IPS-15b (cell line): ENCODE measurements at regions not wholly inside any gene's neighbourhood (a gene's known extent, or its start where the extent isn't known, plus 50 kb on each side); places are given as distances from the start of the nearest gene placed in this dataset.

Experiments used
- H3K27me3 ChIP-seq: one replicate; pipeline ENCODE4 v1.6.1; 2013; ENCODE audit warnings: low read length; ENCODE audit not compliant: control insufficient read depth, insufficient read depth
- H3K36me3 ChIP-seq: one replicate; pipeline ENCODE4 v1.6.1; 2013; ENCODE audit warnings: low read length; ENCODE audit not compliant: control insufficient read depth, insufficient read depth
- H3K4me1 ChIP-seq: one replicate; pipeline ENCODE4 v1.6.1; 2013; ENCODE audit warnings: mild to moderate bottlenecking, low read length; ENCODE audit not compliant: control insufficient read depth, insufficient read depth
- H3K4me3 ChIP-seq: one replicate; pipeline ENCODE4 v1.5.1; 2013; ENCODE audit warnings: low read depth, low read length
- H3K9ac ChIP-seq: one replicate; pipeline ENCODE4 v1.6.1; 2013; ENCODE audit warnings: low read depth, mild to moderate bottlenecking, low read length
- H3K9me3 ChIP-seq: one replicate; pipeline ENCODE4 v1.6.1; 2013; ENCODE audit warnings: mild to moderate bottlenecking, low read length; ENCODE audit not compliant: control insufficient read depth, insufficient read depth

DNA sequence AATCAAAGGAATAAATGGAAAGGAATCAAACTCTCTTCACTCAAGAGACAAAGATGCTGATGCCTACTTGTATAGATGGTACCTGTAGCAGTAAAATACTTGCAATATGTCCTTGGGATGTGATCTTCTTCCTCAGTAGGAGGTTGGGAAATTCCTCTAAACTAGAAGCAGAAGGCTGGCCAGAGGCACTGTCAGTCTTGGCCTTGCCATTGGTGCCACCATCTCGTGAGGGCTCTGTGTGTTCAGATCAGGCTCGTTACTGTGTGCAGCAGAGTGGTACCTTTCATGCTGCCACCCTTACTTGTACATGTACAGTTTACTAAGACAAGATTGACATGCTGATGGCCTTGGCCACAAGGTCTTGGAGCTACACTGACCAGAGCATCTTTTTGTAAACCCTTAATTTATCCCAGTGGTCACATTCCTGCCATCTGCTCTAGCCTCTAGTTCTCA is 169.0 kb downstream of the MYCN start:
- Histone ChIP-seq H3K9ac (no peak overlapping the region), H3K36me3 (no peaks in the 10 kb centered on the region), H3K27me3 (no peaks in the 10 kb centered on the region), H3K4me3 (no peak overlapping the region), H3K4me1 (peaks cover 25% of the 10 kb centered on the region), H3K9me3 (no peaks in the 10 kb centered on the region)

DNA sequence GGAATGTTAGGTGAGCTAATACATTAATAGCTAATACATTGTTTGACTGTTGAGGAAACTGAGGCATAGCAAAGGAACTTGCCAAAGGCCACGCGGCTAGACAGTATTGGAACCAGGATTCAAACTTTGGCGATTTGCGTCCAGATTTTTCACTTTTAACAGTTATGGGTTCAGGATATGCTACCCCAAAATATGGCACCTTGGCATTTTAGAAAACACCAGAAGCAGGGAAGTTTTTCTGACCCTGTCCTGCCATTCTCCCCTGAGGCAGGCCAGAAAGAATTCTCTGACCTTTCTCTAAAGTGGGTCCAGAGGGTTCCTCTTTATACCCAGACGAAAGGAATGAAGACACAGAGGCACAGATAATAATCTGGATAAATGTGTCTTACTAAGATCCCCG is 166.9 kb downstream of the MYCN start:
- H3K9me3 ChIP-seq, result no peaks in the 10 kb centered on the region
- H3K4me1 ChIP-seq, result peaks cover 44% of the 10 kb centered on the region
- H3K4me3 ChIP-seq, result no peak overlapping the region
- no peaks in the 10 kb centered on the region for H3K36me3 ChIP-seq
- no peaks in the 10 kb centered on the region for H3K27me3 ChIP-seq
- no peak overlapping the region for H3K9ac ChIP-seq

DNA sequence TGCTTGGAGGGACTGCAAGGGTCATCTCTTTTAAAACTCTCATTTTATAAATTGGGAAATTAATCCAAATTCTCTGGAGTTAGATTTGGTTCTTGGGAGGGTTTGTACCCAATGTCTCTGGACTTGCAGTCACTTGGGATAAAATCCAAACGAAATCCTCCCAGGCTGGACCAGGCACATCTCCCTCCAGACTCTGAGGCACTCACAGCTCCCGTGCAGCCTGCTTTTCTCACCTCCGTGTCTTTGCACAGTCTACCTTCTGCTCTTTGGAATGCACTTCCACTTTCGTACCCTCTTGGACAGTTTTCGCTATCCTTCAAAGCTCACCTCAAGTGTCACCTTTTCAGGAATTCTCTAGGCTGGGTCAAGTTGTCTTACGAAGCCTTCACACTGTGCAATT is 166.3 kb downstream of the MYCN start:
- no peaks in the 10 kb centered on the region for H3K36me3 ChIP-seq
- H3K9me3 ChIP-seq, result no peaks in the 10 kb centered on the region
- no peaks in the 10 kb centered on the region for H3K27me3 ChIP-seq
- peaks cover 47% of the 10 kb centered on the region for H3K4me1 ChIP-seq
- no peak overlapping the region for H3K4me3 ChIP-seq
- H3K9ac ChIP-seq, result no peak overlapping the region

DNA sequence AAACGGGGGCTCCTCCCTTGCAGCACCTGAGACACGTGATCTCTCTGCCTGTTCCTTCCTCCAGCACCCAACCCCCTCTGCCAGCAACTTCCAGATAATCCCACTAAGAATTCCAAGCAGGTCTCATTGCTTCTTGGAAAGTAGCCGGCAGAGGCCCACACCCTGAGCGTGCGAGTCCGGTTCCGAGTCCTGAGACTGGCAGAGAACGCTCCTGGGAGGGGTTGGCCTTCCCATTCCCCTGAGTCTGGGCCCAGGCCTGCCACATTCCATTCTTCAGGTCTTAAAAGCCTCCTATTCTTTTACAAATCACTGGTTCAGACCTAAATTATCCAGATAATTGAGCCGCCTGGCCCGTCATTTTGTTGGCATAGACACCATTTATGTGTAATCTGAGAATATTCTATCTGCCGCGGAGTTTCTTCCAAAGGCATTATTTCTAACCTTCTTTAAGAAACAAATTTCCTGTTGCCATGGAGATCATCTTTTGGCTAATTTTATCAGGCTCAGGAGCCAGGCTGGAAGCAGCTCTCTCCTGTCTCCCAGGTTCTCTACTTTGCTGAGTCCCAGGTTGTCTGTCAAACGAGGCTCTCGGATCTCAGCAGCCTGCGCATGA is 165.4 kb downstream of the MYCN start:
- Histone ChIP-seq H3K9me3 (no peaks in the 10 kb centered on the region), H3K27me3 (no peaks in the 10 kb centered on the region), H3K4me1 (peaks cover 47% of the 10 kb centered on the region), H3K9ac (no peak overlapping the region), H3K4me3 (peak overlapping the region; percentile 48), H3K36me3 (no peaks in the 10 kb centered on the region)

DNA sequence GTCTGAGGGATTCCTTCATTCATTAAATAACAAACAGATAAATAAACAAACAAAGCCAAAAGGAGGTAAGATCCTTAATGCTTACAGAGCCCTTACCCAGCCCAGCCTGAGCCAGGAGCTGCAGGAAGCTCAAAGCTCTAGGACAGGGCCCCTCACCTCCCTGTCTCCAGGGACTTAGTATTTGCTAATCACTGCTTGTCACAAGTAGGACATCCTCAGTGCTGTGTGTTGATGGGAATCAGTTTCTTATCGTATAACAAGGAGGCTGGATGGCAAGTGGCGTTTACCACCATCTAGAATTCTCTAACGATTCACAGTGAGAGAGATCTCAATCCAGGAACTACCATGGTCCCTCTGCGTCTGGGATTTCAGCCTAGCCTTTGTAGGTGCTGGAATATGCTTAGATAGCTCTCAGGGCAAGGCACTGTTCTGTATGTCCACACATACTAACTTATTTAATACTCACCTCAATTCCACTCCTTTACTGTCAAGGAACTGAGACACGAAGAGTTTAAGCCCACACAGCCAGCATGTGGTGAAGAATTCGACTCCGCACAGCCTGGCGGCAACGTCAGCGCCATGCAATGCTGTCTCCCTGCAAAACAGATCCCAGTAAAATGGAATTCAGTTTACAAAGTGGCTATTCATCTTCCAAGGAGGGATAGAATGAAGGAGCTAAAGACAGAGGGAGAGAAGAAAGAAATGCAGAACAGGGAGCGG is 164.8 kb downstream of the MYCN start:
- peaks cover under 1% of the 10 kb centered on the region for H3K27me3 ChIP-seq
- H3K4me1 ChIP-seq, result peaks cover 47% of the 10 kb centered on the region
- peak overlapping the region; percentile 48 for H3K4me3 ChIP-seq

DNA sequence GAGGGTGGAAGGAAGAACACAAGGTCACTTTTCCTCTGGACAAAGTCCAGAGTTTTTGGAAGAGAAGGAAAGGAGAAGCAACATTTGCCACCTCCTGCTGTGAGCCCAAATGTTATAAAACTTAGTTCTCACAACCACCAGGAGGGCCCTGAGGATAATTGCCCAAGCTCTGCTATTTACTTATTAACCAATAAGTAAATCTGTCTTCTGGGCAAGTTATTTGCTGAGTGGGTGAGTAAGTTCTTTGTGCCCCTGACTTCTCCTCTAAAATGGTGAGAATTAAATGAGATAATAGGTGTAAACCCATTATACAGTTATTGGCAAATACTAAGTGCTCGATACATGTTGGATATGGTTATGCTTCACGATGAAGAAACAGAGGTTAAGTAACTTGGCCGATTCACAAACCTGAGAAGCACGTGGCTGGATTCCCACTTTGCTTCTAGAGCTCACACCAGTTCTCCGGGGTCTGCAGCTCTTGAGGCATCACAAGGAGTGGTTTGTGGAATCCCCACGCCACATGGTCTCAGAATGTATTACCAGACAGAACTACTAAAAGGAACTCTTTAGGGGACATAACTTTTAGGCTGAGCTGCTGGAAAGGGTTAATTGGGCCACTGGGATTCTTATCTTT is 164.1 kb downstream of the MYCN start:
- peak overlapping the region; percentile 74 for H3K9ac ChIP-seq
- peaks cover 2% of the 10 kb centered on the region for H3K27me3 ChIP-seq
- H3K4me3 ChIP-seq, result no peak overlapping the region
- no peaks in the 10 kb centered on the region for H3K36me3 ChIP-seq
- peaks cover 47% of the 10 kb centered on the region for H3K4me1 ChIP-seq
- no peaks in the 10 kb centered on the region for H3K9me3 ChIP-seq

More for the DNA sequence above, 164.8 kb downstream of the MYCN start:
- Histone ChIP-seq H3K36me3 (no peaks in the 10 kb centered on the region), H3K9me3 (no peaks in the 10 kb centered on the region), H3K9ac (peak overlapping the region; percentile 74)

DNA sequence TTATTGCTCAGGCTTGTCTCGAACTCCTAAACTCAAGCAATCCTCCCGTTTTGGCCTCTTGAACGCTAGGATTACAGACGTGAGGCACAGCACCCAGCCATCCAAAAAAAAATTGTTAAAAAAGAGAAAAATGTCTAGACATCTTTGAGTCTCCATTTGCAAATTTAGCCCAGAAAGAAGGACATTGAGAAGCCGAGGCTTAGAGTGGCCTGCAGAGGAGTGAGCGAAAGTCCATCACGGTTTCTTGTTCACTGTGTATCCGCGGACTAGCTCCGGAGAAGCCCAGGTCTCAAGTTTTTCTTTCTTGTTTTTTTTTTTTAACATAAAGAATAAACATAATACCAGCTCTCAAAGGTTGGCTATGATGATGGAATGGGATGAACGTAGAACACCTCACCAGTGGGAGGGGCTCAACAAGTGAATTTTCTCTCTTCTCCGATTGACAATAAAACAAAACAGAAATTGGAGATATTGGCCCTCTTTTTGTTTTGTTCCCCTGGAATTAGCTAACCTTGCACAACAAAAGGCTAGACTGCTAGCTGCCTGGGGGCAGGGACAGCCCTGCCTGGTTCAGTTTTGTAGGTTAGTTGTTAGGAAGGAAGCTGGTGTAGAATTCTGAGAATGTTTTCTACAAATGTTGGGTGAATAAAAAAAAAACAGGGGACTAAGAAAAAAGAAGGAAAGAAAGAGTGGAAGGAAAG is 163.4 kb downstream of the MYCN start:
- H3K4me1 ChIP-seq, result peaks cover 47% of the 10 kb centered on the region

DNA sequence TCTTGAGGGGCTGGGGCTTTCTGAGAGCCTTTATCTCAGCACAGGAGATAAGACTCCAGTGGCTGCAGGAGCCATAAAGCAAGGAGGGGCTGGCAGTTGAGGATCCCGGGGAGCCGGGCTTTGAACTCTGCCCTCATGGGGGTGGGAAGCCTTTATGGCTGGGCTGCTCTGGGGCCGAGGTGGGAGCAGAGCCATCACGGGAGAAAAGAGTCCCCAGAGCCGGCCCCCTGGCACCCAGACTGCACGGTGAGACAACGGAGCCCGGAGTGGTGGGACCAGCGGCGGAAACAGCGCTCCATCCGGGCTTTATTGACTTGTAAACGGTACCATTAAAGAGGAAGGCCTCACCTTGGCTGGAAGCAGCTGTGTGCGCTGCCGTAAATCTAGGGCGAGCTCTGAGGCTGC is 162.6 kb downstream of the MYCN start:
- Histone ChIP-seq H3K4me3 (no peak overlapping the region), H3K36me3 (no peaks in the 10 kb centered on the region), H3K4me1 (peaks cover 47% of the 10 kb centered on the region), H3K9ac (peak overlapping the region; percentile 10), H3K9me3 (no peaks in the 10 kb centered on the region), H3K27me3 (peaks cover 2% of the 10 kb centered on the region)

More for the DNA sequence above, 163.4 kb downstream of the MYCN start:
- Histone ChIP-seq H3K27me3 (peaks cover 2% of the 10 kb centered on the region), H3K9ac (no peak overlapping the region), H3K4me3 (no peak overlapping the region), H3K36me3 (no peaks in the 10 kb centered on the region), H3K9me3 (no peaks in the 10 kb centered on the region)

DNA sequence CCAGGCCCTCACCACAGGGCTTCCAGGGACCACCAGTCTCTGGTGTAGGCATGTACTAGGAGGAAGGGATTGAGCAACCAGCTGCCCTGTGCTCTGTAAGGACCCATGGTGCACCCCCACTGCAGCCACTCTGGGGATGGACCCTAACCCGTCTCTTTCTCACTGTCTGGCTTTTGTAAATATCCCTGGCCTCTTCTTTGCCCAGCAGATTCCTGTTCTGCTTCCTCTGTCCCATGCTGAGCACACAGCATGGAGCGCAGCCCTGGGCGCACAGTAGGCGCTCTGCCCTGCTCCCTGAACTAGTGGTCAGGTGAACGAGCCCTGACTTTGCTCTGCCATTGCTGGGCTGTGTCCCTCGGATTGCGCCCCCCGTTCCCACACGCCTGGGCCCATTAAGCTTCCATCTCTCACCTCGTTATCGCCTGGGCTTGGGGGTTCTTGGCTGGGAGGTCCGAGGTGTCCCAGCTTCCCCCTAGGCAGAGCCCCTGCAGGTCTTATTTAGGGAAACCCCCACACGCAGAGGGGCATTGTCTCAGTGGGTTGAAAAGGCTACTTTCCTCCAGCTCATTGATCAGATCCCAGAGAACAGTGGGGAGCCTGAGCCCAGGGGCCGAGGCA is 162.1 kb downstream of the MYCN start:
- Histone ChIP-seq H3K36me3 (no peaks in the 10 kb centered on the region), H3K27me3 (peaks cover 2% of the 10 kb centered on the region), H3K9ac (no peak overlapping the region)

DNA sequence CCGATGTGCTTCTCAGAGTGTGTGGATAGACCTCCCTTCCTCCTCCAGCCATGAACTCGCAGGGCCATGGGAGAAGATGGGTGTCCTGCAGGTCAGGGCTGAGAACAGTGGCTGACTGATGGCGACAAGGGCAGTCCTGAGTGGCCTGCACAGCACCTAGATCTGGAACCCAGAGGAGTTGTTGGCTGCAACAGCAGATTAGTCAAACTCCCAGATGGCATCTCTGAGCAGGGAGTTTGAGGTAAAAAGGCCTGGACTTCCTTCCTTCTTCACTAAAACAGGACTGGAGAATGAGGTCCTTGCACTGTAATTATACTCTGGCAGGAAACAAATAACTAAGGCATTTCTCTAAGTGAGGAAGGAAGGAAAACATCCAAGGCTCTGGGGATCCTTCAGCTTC is 160.8 kb downstream of the MYCN start:
- H3K9ac ChIP-seq, result no peak overlapping the region
- no peaks in the 10 kb centered on the region for H3K9me3 ChIP-seq
- no peaks in the 10 kb centered on the region for H3K36me3 ChIP-seq
- no peak overlapping the region for H3K4me3 ChIP-seq
- peaks cover 2% of the 10 kb centered on the region for H3K27me3 ChIP-seq
- peaks cover 36% of the 10 kb centered on the region for H3K4me1 ChIP-seq

More for the DNA sequence above, 162.1 kb downstream of the MYCN start:
- peaks cover 47% of the 10 kb centered on the region for H3K4me1 ChIP-seq
- H3K4me3 ChIP-seq, result no peak overlapping the region
- H3K9me3 ChIP-seq, result no peaks in the 10 kb centered on the region

DNA sequence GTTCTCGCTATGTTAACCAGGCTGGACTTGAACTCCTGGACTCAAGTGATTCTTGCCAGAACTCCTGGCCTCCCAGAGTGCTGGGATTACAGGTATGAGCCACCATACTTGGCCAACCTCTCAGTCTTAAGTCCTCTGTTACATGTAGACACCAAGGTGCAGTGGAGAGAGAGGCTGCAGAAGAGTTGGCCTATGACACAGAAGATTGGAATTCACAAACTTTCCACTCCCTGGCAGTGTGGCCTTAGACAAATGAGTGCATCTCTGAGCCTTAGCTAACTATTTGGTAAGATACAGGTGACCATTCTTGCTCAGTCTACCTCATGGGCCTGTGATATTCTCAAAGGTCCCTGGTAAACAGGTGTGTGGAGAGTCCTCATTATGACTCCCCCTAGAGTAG is 159.7 kb downstream of the MYCN start:
- no peak overlapping the region for H3K4me3 ChIP-seq
- H3K27me3 ChIP-seq, result peaks cover 2% of the 10 kb centered on the region
- H3K9ac ChIP-seq, result no peak overlapping the region
- no peaks in the 10 kb centered on the region for H3K9me3 ChIP-seq
- peaks cover 28% of the 10 kb centered on the region for H3K4me1 ChIP-seq
- no peaks in the 10 kb centered on the region for H3K36me3 ChIP-seq
